Fibroblast of lung (primary cell): ENCODE measurements at regions not wholly inside any gene's neighbourhood (a gene's known extent, or its start where the extent isn't known, plus 50 kb on each side); places are given as distances from the start of the nearest gene placed in this dataset.

Source experiments
- CTCF ChIP-seq, 2 donors: IDR thresholded peaks in 1 of 2; conservative IDR thresholded peaks in 1 of 2; 1 replicate in 1 of 2; 2 replicates in 1 of 2; pipeline ENCODE4 v1.5.1; 2011 to 2012; ENCODE audit warnings: low read length in 2 of 2, control low read depth in 1 of 2, inconsistent platforms in 1 of 2, low read depth in 1 of 2, mild to moderate bottlenecking in 1 of 2
- EZH2 ChIP-seq: IDR thresholded peaks from 2 replicates; pipeline ENCODE4 v1.5.1; 2012; ENCODE audit warnings: low read length, control low read depth, mild to moderate bottlenecking; ENCODE audit errors: missing control alignments

DNA sequence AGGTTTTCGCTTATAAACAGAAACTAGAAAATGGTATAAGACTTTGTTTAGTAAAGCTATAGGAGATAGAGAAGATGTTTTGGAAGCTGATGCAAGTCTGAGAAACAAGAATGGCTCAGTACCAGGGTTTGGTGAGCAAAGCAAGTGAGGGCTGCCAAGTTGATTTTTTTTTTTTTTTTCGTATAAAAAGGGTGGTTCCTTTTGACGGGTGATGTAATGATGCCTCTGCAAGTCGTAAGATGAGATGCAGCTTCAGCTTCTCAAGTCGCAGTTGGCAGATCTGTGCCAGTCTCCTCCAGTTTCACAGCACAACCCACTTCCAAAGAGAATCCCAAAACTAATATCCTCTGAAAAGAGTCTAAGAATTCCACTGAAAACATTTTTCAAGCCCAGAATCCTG lies 252.8 kb upstream of the CDH4 start:
- no peak for TF ChIP-seq CTCF (conservative IDR thresholded peaks at IDR 0.05 in 1 of 2, IDR thresholded peaks at IDR 0.05 in 1 of 2; ENCODE audit: low read depth in 1 of 2, low read length in 2 of 2)
- TF ChIP-seq EZH2 = no peak
